HG03469 (cell line): ENCODE measurements at regions not wholly inside any gene's neighbourhood (a gene's known extent, or its start where the extent isn't known, plus 50 kb on each side); places are given as distances from the start of the nearest gene placed in this dataset.
"Not testable (repeated sequence)": the region's sequence is repeated elsewhere in the genome, so short reads cannot be mapped to it uniquely, and the experiment has no call there.

Experiments
- ATAC-seq: cut with Tn5 transposase; IDR thresholded peaks from one replicate; pipeline ENCODE4 v1.9.1; 2021; ENCODE audit warnings: mild to moderate bottlenecking, moderate library complexity, moderate number of reproducible peaks; ENCODE audit not compliant: unreplicated experiment

- no peak for ATAC-seq
Observed at GRCh38 chr14:85325134-85326017, 204.6 kb upstream of the FLRT2 start.

DNA sequence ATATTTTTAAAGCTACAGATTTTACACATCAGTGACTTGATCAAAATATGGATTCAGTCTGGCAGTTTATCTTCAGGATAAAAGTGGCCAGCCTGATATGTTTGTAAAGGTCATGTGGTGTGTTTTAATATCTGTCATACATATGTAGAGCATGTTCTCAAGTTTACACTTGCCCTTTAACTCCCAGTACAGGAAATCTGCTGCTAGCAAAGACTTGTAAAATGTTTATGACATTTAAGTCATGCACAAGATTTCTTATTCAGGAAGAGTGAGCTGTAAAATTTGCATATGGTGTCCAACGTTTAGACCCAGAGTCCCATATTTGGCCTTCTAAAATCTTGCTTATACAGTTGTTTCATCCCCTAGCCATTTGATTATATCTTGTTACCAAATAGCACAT lies 197.5 kb upstream of the FLRT2 start:
- ATAC-seq = no peak

GRCh38 chr14:85333313-85333712 lies 196.6 kb upstream of the FLRT2 start:
- no peak for ATAC-seq

- ATAC-seq = no peak
Observed at GRCh38 chr14:85333841-85334240, 196.1 kb upstream of the FLRT2 start.

DNA sequence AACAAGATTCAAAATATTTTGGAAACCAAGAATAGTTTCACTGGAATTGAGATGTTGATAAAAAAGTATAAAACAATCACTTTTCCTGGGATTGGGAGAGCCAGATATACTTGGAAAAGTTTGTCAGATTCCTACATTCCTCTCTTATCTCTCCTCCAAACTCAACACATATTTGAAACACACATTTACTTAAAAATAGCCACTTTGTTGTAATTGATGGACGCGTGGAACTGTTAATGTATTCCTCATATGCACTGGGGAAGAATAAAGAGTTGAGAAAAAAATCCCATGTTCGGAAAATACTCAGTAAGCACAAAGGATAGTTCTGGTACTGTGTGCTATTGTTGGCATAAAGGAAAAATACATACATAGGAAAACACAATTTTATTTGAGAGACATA lies 195.6 kb upstream of the FLRT2 start:
- ATAC-seq = no peak

DNA sequence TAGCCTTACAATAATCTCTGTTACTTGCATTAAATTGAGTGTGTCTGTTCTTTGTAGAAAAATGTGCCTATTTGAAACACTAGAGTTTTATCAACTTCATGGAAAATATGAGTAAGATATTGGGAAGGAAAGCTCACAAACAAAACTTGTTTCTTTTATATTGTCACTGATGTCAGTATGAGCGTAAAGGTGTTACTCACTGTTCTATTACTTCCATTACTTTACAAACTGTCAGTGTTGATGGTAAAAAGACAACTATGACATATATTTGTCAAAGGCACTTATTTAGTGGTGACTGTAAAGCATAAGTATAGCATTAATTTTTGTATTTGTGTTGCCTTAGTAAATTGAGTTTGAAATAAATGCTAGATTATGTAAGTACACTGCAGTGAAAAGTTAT lies 193.7 kb upstream of the FLRT2 start:
- ATAC-seq = no peak

DNA sequence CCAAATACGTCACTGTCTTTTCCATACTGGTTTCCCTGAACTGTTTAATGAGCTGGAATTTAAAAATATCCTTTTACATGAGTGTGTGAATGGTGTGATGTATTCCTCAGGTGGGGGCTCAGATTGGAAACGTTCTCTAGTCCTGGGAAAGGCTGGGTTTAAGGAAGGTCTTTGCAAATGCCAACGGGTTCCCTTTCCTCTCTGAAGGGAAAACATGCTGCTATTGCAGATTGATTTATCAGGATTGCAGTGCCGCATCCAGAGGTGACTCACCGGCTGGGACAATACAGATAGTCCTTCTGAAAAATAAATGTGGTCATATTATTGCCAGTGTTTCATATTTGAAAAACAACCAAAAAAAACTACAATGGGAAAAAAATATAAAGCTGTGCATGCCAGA lies 193.1 kb upstream of the FLRT2 start:
- ATAC-seq = no peak

- no peak for ATAC-seq
Observed at GRCh38 chr14:85338895-85339294, 191.0 kb upstream of the FLRT2 start.

DNA sequence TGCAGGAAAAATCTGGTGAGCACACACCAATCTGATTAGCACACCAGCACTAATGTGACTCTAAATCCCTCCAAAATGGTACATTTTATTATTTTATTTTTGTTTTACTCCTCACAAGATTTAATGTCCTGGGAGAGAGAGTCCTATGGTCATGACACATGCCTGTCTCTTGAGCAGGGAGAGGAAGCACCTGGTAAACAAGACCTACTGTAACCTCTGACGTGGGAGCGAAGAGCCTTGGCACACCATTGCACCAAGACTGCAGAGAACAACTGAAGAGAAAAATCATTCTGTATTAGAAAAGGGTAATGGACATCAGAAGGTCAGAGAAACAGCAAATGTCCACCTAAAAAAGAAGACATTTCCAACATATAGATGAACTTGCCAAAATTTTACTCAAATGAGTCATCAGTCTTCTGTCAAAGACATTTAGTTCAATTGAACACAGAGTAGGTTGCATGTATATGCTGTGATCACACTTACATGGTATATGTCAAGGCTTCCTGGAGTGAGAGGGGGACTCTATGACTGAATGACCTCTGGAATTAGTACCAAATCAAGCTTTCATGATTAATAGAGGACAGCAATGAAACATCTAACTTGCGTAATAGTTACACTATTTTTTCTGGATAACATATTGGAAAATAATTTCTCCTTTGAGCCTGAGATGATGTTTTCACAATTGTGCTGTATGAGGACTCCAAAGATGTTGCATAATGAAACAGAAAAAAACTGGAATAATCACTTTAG lies 186.9 kb upstream of the FLRT2 start:
- ATAC-seq = no peak

GRCh38 chr14:85344171-85344570 lies 185.8 kb upstream of the FLRT2 start:
- ATAC-seq = no peak

- no peak for ATAC-seq
Observed at GRCh38 chr14:85344847-85345570, 184.9 kb upstream of the FLRT2 start.

GRCh38 chr14:85350667-85351066 lies 179.3 kb upstream of the FLRT2 start:
- ATAC-seq = no peak

DNA sequence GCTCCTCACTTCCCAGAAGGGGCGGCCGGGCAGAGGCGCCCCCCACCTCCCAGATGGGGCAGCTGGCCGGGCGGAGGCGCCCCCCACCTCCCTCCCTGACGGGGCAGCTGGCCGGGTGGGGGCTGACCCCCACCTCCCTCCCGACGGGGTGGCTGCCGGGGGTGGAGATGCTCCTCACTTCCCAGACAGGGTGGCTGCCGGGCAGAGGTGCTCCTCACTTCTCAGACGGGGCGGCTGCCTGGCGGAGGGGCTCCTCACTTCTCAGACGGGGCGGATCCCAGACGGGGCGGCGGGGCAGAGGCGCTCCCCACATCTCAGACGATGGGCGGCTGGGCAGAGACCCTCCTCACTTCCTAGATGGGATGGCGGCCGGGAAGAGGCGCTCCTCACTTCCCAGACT lies 177.4 kb upstream of the FLRT2 start:
- ATAC-seq = not testable (repeated sequence)

- ATAC-seq = no peak
Observed at GRCh38 chr14:85357120-85357519, 172.8 kb upstream of the FLRT2 start.

DNA sequence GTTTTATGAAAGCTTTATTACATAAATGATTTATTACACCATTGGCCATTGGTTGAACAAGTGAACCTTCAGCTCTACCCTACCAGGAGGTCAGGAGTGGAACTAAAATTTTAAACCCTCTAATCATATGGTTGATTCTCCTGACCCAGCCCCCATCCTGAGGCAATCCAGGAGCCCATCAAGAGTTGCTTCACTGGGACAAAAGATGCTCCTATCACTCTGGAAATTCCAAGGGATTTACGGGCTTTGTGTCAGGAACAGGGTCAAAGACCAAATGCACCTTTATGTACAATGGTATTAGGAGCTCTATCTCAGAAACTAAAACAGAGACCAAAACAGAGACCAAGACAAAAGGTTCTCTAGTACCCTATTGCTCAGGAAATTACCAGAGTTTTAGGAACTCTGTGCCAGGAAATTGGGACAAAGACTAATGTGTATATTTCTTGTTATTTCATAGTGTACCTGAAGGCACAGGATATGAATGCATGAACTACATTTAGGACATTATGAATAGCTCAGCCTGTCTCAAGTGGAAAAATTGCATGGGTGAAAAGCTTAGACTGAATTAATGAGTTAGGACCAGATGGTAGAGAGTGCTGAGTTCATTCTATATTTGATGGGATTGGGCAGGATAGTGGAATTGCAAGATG lies 171.7 kb upstream of the FLRT2 start:
- no peak for ATAC-seq

DNA sequence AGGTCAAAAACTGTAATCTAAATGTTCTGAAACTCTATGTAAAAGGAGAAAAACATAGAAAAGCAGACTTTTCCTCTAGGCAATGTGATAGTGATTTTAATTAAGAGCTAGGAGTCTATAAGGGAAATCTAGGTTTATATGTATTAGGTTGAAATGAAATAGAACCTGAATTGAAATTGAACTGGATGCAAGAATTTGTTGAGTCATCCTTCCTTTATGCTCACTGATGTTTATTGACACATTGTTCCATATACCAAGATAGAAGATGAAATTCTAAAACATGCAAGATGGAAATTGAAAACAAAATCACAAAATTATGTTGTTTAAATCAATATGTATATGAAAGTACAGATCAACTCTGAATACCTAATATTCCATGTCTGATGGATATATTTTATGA lies 170.4 kb upstream of the FLRT2 start:
- ATAC-seq = no peak

- ATAC-seq = no peak
Observed at GRCh38 chr14:85363358-85363757, 166.6 kb upstream of the FLRT2 start.

GRCh38 chr14:85366226-85366625 lies 163.7 kb upstream of the FLRT2 start:
- no peak for ATAC-seq

DNA sequence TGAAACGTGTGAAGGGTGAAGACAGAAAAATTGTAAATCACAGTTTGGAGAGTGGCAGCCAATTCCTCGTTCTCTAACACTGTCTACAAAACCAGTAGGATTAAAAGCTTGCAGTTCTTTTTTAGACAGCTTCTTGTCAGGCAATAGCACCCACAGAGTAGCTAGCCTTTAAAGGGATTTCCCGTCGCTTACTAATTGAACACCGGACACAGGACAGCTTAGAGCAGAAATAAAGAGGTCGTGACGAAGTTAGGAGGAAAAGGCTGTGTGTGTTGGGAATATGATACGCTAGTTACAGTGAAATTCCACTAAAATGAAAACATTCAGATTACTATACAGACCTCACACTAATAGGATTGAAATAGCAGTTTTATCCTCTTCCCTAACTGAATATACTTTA lies 149.1 kb upstream of the FLRT2 start:
- ATAC-seq = no peak

- ATAC-seq = no peak
Observed at GRCh38 chr14:85382341-85382740, 147.6 kb upstream of the FLRT2 start.

DNA sequence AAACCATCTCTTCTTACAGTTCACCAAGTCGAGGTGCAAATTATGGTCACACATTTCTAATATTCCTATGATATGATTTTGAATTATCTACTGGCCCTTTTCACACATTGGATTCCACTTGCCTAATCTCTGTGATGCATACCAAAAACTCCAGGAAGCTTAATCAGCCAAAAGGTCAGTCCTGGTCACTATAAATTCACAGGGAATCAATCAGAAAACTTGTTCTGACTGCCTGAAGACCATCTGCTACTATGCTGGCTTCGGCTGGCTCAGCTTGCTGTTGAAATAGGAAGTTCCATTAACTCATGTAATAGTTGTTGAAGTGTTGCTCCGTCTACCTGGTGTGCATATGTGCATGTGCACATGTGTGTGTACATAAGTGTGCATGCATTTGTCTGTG lies 142.8 kb upstream of the FLRT2 start:
- ATAC-seq = no peak
